Memory B cell (primary cell): ENCODE measurements at regions not wholly inside any gene's neighbourhood (a gene's known extent, or its start where the extent isn't known, plus 50 kb on each side); places are given as distances from the start of the nearest gene placed in this dataset.
"Not testable (repeated sequence)": the region's sequence is repeated elsewhere in the genome, so short reads cannot be mapped to it uniquely, and the experiment has no call there.

Source experiments
- ATAC-seq: fragments of 150-1000 bp; cut with Tn5 transposase; 2 replicates; pipeline ENCODE4 v1.10.0; 2021; ENCODE audit warnings: low read depth, mild to moderate bottlenecking, moderate library complexity
- DNase-seq, 2 donors: peaks; one replicate each; pipeline ENCODE4 v3.0.0; 2022; ENCODE audit warnings: low spot score in 2 of 2
- H3K27ac Mint-ChIP-seq: one replicate; pipeline ENCODE4 v1.8.0; 2022; ENCODE audit warnings: mild to moderate bottlenecking, moderate library complexity, mixed read lengths
- H3K27me3 Mint-ChIP-seq: one replicate; pipeline ENCODE4 v1.8.0; 2022; ENCODE audit warnings: mixed read lengths
- H3K36me3 Mint-ChIP-seq: one replicate; pipeline ENCODE4 v1.8.0; 2022; ENCODE audit warnings: mild to moderate bottlenecking, mixed read lengths
- H3K4me1 Mint-ChIP-seq: one replicate; pipeline ENCODE4 v1.8.0; 2022; ENCODE audit warnings: mixed read lengths
- H3K4me3 Mint-ChIP-seq: one replicate; pipeline ENCODE4 v1.8.0; 2022; ENCODE audit warnings: mild to moderate bottlenecking, moderate library complexity, mixed read lengths
- H3K9me3 Mint-ChIP-seq: one replicate; pipeline ENCODE4 v1.8.0; 2022; ENCODE audit warnings: mixed read lengths

DNA sequence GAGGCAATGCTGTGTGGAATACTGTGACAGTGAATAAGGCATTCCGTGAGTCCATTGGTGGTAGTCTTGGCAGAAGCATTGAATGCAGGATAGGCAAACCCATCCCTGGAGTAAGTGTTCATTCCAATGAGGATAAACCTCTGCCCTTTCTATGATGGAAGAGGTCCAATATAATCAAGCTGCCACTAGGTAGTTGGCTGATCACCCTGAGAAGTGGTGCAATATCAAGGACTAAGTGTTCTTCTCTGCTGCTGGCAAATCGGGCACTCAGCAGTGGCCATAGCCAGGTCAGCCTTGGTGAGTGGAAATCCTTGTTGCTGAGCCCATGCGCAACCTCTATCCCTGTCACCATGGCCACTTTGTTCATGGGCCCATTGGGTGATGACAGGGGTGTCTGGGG lies 70.1 kb downstream of the FBXO4 start:
- Mint-ChIP-seq H3K9me3 (peaks cover 3% of the 10 kb centered on the region), H3K36me3 (no peaks in the 10 kb centered on the region), H3K4me3 (no peak overlapping the region), H3K27me3 (peaks cover 3% of the 10 kb centered on the region), H3K27ac (no peak overlapping the region), H3K4me1 (no peaks in the 10 kb centered on the region)
- DNase-seq (no peak), ATAC-seq (no peak)

DNA sequence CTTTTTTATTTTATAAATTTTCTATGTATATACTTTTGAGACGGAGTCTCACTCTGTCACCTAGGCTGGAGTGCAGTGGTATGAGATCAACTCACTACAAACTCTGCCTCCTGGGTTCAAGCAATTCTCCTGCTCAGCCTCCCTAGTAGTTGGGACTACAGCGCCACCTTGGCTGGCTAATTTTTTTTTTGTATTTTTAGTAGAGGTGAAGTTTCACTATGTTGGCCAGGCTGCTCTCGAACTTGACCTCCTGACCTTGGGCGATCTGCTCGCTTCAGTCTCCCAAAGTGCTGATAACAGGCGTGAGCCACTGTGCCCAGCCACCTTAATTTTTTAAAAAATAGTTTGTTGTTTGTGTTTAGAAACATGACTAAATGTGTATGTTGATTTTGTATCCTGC lies 76.6 kb downstream of the FBXO4 start:
- no peak for DNase-seq
- Mint-ChIP-seq H3K4me1 (no peaks in the 10 kb centered on the region), H3K27me3 (no peaks in the 10 kb centered on the region), H3K27ac (no peak overlapping the region), H3K9me3 (peaks cover 3% of the 10 kb centered on the region), H3K36me3 (no peaks in the 10 kb centered on the region), H3K4me3 (no peak overlapping the region)
- ATAC-seq = no peak

DNA sequence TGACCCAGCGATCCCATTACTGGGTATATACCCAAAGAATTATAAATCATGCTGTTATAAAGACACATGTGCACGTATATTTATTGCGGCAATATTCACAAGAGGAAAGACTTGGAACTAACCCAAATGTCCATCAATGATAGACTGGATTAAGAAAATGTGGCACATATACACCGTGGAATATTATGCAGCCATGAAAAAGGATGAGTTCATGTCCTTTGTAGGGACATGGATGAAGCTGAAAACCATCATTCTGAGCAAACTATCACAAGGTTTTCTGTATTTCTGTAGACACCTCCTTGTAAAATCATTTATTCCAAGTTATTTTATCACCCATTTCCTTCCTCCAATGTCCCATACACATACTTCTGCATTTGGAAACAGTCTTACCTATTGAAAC lies 78.8 kb downstream of the FBXO4 start:
- not testable (repeated sequence) for H3K9me3 Mint-ChIP-seq, H3K4me3 Mint-ChIP-seq, H3K27ac Mint-ChIP-seq, H3K27me3 Mint-ChIP-seq, H3K36me3 Mint-ChIP-seq, ATAC-seq, DNase-seq, H3K4me1 Mint-ChIP-seq

DNA sequence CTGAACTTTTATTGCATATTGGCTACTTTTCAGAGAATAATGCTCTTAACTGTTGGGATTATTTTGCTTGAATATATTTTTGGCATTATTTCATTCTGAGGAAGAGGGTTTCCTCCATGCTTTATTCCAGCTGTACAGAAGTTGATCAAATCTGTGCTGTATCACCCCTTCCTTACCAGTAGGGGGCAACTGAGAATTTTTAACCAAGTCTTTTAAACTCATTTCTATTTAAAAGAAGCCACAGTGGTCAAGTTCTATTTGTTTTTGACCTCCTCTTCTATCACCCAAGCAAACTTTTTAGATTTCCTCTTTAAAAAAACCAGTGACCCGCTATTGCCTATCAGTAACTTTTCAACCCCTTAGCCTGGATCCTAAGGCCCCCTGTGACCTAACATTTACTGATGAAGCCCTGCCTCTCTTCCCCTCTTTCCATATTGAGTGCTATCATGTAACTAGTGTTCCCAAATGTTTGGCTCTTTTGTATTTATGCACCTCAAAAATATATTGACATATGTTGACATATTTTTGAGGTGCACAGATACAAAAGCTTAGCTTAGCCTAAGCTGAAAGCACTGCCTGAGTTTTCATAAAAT lies 80.6 kb downstream of the FBXO4 start:
- H3K27ac Mint-ChIP-seq = no peak overlapping the region
- H3K36me3 Mint-ChIP-seq = no peaks in the 10 kb centered on the region
- DNase-seq = no peak
- ATAC-seq = no peak
- H3K4me1 Mint-ChIP-seq = no peaks in the 10 kb centered on the region
- H3K9me3 Mint-ChIP-seq = no peaks in the 10 kb centered on the region
- no peak overlapping the region for H3K4me3 Mint-ChIP-seq
- no peaks in the 10 kb centered on the region for H3K27me3 Mint-ChIP-seq

DNA sequence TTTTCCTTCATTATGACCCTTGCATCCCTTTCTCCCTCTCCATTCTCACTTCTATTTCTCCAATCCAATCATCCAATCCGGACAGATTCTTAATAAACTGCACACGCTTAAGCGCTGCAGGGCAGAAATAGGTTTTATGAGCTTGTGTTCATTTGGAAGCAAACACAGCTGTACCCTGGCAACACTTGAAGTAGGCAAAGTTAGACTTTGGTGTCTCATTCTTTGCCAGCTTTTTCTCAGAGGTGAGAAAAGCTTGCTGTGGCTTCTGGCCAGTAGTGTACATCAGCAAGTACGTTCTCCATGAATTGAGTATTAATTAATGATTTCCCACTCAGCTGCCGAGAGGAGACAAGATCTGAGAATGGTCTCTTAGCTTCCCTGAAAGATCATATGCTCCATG lies 88.5 kb downstream of the FBXO4 start:
- no peaks in the 10 kb centered on the region for H3K36me3 Mint-ChIP-seq
- no peak overlapping the region for H3K4me3 Mint-ChIP-seq
- no peaks in the 10 kb centered on the region for H3K4me1 Mint-ChIP-seq
- H3K27ac Mint-ChIP-seq = no peak overlapping the region
- H3K27me3 Mint-ChIP-seq = peaks cover 6% of the 10 kb centered on the region
- DNase-seq (no peak), ATAC-seq (no peak)
- H3K9me3 Mint-ChIP-seq = no peaks in the 10 kb centered on the region

DNA sequence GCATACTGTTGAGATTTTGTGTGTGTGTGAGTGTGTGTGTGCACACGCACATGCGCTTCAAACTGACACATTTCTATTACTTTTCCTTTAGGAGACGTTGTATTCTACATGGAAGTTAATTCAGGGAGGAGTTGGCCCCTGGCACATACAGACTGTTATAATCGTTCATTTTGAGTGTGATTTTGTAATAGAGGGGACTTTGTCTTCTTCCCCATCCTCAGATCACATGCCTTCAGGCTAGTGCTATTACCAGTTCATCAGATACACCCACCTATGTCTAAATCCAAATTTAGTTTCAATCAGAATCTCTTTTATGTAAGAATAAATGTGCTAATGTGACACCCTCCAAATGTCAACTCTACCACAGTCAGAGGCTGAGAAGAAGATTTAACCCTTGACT lies 90.2 kb downstream of the FBXO4 start:
- no peaks in the 10 kb centered on the region for H3K9me3 Mint-ChIP-seq
- no peak for ATAC-seq
- no peak for DNase-seq
- peaks cover 8% of the 10 kb centered on the region for H3K27me3 Mint-ChIP-seq
- no peak overlapping the region for H3K4me3 Mint-ChIP-seq
- no peak overlapping the region for H3K27ac Mint-ChIP-seq
- no peaks in the 10 kb centered on the region for H3K36me3 Mint-ChIP-seq
- H3K4me1 Mint-ChIP-seq = no peaks in the 10 kb centered on the region

DNA sequence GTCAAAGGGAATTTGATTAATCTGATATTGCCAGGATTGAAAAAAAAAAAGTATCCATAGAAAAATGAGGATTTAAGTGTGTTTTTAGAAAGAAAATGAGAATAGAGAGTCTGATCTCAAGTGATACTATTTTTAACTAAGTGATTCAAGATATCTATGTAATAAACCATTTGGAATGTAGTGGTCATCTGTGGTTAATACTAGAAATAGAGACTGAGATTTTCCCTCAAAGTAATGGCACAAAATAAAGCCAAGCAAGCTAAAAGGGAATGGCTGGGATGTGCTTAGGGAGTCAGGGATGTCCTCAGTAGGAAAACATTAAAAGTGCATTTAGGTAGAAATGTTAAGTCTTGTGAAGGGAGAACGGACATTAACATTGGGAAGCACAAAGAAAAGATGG lies 90.6 kb downstream of the FBXO4 start:
- peaks cover 8% of the 10 kb centered on the region for H3K27me3 Mint-ChIP-seq
- no peaks in the 10 kb centered on the region for H3K9me3 Mint-ChIP-seq
- no peaks in the 10 kb centered on the region for H3K36me3 Mint-ChIP-seq
- H3K4me3 Mint-ChIP-seq = no peak overlapping the region
- no peak overlapping the region for H3K27ac Mint-ChIP-seq
- no peak for DNase-seq
- H3K4me1 Mint-ChIP-seq = no peaks in the 10 kb centered on the region
- ATAC-seq = no peak

DNA sequence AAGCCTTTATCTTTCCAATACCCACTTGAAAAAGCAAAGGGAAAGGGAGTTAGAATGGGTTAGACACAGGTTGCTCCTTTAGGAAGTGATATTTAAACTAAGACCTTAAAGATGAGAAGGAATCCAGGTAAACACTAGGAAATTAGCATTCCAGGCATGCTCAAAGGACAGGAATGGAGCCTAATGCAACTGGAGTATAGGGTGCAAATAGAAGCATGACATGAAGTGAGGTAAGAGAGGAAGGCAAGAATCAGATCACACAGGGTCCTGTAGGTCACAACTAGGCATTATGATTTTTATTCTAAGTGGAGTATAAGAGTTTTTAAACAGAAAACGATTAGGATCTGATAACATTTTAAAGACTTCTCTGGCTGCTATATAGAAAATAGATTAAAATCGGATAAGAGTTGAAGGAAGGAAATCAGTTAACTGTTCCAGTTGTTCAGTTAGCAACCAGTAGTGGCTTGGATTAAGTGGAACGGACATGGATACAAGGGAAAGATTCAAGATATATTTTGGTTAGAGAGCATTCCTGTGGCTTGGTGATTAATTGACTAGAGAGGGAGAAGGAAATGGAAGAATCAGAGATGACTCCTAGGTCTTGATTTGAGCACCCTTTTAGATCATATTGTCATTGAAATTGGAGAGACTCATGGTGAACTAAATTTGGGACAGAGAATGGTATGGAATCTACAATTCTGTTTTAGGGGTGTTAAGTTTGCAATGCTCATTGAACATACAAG lies 95.9 kb downstream of the FBXO4 start:
- Mint-ChIP-seq H3K27ac (no peak overlapping the region), H3K9me3 (peaks cover 9% of the 10 kb centered on the region), H3K4me1 (no peaks in the 10 kb centered on the region), H3K27me3 (peaks cover 6% of the 10 kb centered on the region), H3K36me3 (no peaks in the 10 kb centered on the region), H3K4me3 (no peak overlapping the region)
- no peak for ATAC-seq
- DNase-seq = no peak

DNA sequence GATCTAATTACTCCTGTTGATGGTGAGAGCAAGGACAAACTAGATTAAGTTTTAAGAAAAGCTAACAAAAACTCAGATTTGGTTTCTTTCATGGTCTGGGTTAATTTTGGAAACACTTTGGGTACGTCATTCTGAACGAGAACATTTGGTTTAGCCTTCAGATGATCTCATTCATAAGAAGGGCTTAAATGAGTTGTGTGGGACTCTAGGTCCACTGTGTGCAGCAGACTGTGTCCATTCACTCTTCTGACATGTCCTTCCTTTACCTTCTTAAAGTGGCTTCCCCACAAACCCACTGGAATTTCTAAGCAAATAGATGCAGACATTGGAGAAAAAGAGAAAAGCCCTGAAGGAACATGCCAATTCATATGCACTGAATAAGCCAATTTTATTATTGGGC lies 96.8 kb downstream of the FBXO4 start:
- ATAC-seq (no peak), DNase-seq (no peak)
- no peaks in the 10 kb centered on the region for H3K4me1 Mint-ChIP-seq
- H3K27me3 Mint-ChIP-seq = peaks cover 6% of the 10 kb centered on the region
- H3K9me3 Mint-ChIP-seq = peaks cover 9% of the 10 kb centered on the region
- no peaks in the 10 kb centered on the region for H3K36me3 Mint-ChIP-seq
- H3K4me3 Mint-ChIP-seq = no peak overlapping the region
- no peak overlapping the region for H3K27ac Mint-ChIP-seq

DNA sequence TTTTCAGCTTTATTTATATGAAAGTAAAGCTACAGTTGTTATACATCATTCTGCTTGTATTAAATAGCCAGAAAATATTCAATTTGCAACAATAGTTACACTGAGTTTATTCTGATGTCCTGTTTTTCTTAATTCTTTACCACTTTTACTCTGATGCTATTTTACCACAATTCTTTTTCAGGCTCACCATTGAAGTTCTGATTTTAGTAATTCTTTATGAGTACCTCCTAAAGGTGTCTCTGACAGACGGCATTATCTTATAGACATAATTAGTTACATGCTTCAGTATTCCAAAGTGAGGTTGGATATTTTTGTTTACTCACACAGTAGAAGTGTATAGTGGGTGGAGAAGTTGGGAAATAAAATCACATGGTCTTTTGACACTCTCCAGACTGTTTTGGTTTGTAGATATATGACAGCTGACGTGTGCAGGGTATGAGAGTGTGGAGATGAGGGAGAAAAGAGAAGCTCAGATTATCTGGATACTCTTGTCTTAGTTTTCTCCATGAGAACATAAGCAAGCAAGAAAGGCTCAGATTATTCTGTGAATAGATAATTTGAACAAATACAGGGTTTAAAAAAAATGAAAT lies 97.4 kb downstream of the FBXO4 start:
- peaks cover 9% of the 10 kb centered on the region for H3K9me3 Mint-ChIP-seq

DNA sequence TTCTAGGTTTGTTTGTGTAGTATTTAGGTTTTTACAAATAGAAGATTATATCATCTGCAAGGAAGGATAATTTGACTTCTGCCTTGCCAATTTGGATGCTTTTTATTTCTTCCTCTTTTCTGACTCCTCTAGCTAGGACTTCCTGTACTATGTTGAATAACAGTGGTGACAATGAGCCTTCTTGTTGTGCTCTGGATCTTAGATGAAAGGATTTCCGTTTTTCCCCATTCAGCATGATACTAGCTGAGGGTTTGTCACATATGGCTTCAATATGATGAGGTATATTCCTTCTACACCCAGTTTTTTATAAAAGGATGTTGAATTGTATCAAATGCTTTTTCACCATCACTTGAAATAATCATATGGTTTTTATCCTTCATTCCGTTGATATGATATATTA lies 101.4 kb downstream of the FBXO4 start:
- no peaks in the 10 kb centered on the region for H3K36me3 Mint-ChIP-seq
- no peaks in the 10 kb centered on the region for H3K4me1 Mint-ChIP-seq
- no peaks in the 10 kb centered on the region for H3K27me3 Mint-ChIP-seq
- ATAC-seq (no peak), DNase-seq (no peak)
- no peak overlapping the region for H3K27ac Mint-ChIP-seq
- no peak overlapping the region for H3K4me3 Mint-ChIP-seq
- H3K9me3 Mint-ChIP-seq = peaks cover 9% of the 10 kb centered on the region

More for the DNA sequence above, 97.4 kb downstream of the FBXO4 start:
- no peak for ATAC-seq
- H3K4me3 Mint-ChIP-seq = no peak overlapping the region
- no peaks in the 10 kb centered on the region for H3K4me1 Mint-ChIP-seq
- no peak overlapping the region for H3K27ac Mint-ChIP-seq
- no peaks in the 10 kb centered on the region for H3K36me3 Mint-ChIP-seq
- H3K27me3 Mint-ChIP-seq = peaks cover 4% of the 10 kb centered on the region
- DNase-seq = no peak

DNA sequence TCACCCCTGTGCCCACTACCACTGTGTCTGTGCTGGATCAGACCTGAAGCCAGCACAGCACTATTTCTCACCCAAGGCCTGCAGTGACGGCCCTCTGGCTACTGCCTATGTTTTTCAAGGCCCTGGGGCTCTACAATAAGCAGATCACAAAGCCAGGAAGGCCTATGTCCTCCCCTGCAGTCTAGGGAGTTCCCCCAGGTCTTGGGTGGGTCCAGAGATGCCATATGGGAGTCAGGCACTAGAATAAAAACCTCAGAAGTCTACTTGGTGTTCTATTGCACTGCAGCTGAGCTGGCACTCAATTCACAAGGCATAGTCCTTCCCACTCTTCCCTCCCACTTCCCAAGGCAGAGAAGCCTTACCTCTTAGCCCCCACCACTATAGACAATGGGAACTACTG lies 107.1 kb downstream of the FBXO4 start:
- DNase-seq (no peak), ATAC-seq (no peak)
- H3K36me3 Mint-ChIP-seq = no peaks in the 10 kb centered on the region
- no peaks in the 10 kb centered on the region for H3K4me1 Mint-ChIP-seq
- no peaks in the 10 kb centered on the region for H3K9me3 Mint-ChIP-seq
- no peak overlapping the region for H3K27ac Mint-ChIP-seq
- no peak overlapping the region for H3K4me3 Mint-ChIP-seq
- peaks cover 4% of the 10 kb centered on the region for H3K27me3 Mint-ChIP-seq

DNA sequence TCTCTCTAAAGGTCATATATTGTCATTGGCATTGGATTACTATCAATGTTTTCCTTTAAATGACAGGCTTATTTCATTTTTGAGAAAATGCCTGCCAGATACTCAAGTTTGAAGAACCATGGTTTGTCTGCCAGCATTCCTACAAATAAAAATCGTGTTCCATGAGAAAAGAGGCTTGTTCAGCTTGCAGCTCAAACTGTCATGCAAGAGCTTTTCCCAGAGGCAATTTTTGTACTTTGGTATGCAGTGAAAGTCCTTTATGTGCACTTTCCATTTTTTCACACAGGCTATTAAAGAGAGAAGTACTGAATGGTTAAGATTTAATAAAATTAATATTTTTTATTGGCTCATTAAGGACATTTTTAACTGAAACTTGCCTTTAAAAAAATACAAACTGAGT lies 110.4 kb downstream of the FBXO4 start:
- Mint-ChIP-seq H3K27me3 (peaks cover 8% of the 10 kb centered on the region), H3K9me3 (no peaks in the 10 kb centered on the region), H3K27ac (no peak overlapping the region), H3K4me3 (no peak overlapping the region), H3K4me1 (no peaks in the 10 kb centered on the region), H3K36me3 (no peaks in the 10 kb centered on the region)
- no peak for DNase-seq
- ATAC-seq = no peak

DNA sequence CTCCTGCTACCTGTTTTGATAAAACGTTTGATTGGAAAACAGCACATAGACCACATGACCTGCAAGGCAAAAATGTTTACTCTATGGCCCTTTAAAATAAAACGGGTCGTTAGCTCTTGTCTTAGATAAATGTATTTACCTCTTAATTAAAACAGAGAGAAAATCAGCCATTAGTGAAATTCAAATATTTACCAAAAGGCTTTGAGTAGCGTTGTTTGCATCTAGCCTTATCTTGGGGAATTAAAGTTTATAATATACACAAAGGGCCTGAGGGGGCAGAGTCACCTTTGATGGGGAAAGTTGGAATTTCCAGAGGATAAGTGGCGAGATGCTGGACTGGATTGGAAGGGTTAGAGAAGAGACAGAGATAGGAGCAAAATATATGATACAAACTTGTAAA lies 111.3 kb downstream of the FBXO4 start:
- Mint-ChIP-seq H3K36me3 (no peaks in the 10 kb centered on the region), H3K4me3 (no peak overlapping the region), H3K27me3 (peaks cover 8% of the 10 kb centered on the region), H3K9me3 (no peaks in the 10 kb centered on the region), H3K4me1 (no peaks in the 10 kb centered on the region), H3K27ac (no peak overlapping the region)
- ATAC-seq = no peak
- DNase-seq = no peak
